ENCODE measurements at regions not wholly inside any gene's neighbourhood (a gene's known extent, or its start where the extent isn't known, plus 50 kb on each side); places are given as distances from the start of the nearest gene placed in this dataset.

DNA sequence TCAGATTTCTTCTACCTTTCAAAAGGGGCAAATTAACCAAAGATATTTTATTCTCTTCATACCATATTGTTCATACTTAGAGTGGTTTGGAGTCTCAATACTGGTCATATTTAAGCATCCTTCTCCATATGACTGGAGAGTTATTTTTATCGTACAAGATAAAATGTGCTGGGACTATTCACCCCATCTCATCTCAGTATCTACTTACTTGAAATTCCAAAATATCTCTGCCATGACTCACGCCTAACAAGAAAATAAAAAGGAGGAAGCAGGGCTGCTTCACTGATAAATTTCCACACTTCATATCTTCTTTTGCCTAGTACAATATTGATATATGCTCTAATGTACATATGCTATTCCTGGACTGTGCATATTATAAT is 277.9 kb upstream of the CDH9 start:
- H3K4me3 ChIP-seq (ENCODE audit: low read depth, low read length): peak overlapping the region; percentile 13
- TF ChIP-seq, protein P1, sequence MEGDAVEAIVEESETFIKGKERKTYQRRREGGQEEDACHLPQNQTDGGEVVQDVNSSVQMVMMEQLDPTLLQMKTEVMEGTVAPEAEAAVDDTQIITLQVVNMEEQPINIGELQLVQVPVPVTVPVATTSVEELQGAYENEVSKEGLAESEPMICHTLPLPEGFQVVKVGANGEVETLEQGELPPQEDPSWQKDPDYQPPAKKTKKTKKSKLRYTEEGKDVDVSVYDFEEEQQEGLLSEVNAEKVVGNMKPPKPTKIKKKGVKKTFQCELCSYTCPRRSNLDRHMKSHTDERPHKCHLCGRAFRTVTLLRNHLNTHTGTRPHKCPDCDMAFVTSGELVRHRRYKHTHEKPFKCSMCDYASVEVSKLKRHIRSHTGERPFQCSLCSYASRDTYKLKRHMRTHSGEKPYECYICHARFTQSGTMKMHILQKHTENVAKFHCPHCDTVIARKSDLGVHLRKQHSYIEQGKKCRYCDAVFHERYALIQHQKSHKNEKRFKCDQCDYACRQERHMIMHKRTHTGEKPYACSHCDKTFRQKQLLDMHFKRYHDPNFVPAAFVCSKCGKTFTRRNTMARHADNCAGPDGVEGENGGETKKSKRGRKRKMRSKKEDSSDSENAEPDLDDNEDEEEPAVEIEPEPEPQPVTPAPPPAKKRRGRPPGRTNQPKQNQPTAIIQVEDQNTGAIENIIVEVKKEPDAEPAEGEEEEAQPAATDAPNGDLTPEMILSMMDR (IDR thresholded peaks at IDR 0.05; ENCODE audit: low read depth, low read length): no peak

DNA sequence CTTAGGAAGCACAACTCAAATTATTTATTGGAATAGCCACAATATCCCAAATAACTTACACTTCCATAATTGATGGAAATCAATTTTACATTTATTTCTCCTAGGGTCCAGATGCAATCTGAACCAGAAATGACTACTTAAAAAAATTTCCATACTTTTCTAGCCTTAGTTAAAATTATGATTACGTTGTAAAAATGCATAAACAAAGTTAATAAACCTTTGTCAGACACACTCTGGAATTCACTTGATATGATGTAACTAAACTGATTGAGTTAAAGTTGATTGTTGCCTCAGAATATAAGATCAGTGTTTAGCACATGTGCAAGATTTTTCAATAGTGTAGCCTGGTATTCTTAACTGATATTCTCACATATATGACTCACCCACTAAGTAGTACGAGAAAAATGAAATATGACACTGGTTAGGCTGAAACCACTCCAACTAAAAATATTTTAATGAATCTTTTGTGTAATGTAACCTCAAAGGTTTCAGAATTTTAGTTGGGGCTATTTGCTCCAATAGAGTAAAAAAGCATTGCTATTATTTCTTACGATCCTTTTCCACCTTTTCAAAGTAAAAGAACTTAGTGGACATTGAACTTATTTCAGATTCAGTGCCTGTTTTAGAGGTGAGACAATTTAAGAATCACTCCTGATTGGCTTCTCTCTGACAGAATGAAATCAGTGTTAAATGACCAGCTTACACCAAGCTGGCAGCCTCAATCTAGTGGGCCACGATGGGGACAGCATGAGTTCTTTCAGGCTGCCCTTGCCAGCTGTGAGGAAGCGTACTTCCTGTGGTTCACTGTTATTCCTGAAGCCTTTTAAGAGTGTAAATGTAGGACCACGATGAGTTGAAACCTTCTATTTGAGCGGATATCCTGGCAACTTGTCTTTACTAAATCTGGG is 277.2 kb upstream of the CDH9 start:
- TF ChIP-seq, protein P1 (IDR thresholded peaks at IDR 0.05; ENCODE audit: low read depth, low read length): no peak
- H3K4me3 ChIP-seq (ENCODE audit: low read depth, low read length): peak overlapping the region; percentile 13

DNA sequence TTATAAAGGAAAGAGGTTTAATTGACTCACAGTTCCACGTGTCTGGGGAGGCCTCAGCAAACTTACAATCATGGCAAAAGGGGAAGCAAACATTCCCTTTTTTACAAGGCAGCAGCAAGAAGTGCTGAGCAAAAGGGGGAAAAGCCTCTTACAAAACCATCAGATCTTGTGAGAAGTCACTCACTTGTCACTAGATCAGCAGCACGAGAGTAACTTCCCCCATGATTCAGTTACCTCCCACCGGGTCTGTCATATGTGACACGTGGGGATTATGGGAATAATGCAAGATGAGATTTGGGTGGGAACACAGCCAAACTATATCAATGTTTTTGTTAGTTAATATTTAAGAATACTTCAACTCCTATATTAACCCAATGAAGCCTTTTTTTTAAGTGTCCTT is 275.2 kb upstream of the CDH9 start:
- TF ChIP-seq, protein P1 (IDR thresholded peaks at IDR 0.05; ENCODE audit: low read depth, low read length): no peak
- H3K4me3 ChIP-seq (ENCODE audit: low read depth, low read length): no peak overlapping the region

DNA sequence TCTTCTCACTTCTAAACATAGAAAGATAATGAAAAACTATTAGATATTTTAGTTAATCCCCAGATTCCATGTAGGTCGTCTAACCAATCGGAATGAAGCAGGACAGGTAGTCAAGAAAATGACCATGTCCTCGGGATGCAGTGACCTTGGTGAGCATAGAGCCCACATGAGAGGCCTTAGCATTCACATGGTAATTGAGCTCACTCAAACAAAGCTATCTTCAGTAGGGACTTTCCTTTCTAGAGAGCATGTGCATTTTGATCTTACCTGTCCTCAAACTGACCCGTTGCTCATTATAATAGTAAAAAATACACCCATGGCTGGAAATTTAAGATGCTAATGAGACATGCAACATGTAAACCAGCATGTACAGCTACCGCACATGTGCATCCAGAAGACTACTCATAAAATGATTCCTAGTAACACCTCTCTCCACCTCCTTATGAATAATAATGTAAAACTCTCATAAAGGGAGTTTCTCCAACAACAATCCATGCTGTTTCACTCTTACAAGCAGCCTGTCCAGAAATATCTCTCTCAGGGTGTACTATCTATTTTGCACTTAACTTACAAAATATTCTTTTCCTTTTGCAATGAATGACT is 274.0 kb upstream of the CDH9 start:
- TF ChIP-seq, protein P1 (IDR thresholded peaks at IDR 0.05; ENCODE audit: low read depth, low read length): no peak
- no peak overlapping the region for H3K4me3 ChIP-seq (ENCODE audit: low read depth, low read length)

DNA sequence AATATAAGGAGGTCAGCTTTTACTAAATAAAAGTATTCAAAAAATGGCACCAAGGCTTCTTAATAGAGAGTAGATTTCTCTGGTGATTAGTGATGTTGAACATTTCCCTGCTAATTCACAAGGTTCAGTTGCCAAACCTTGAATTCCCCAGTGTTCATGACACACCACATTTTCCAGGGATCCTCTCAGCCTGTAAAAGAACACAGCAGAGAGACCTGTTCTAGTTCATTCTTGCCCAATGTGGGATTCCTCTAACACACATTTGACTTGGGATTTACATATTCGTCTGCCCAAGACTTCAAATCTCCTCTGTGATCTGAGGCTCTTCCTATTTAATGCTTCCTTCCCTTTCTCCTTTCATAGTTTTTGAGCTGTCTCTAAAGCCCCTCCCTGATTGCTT is 273.2 kb upstream of the CDH9 start:
- no peak overlapping the region for H3K4me3 ChIP-seq (ENCODE audit: low read depth, low read length)
- TF ChIP-seq, protein P1 (IDR thresholded peaks at IDR 0.05; ENCODE audit: low read depth, low read length): no peak

DNA sequence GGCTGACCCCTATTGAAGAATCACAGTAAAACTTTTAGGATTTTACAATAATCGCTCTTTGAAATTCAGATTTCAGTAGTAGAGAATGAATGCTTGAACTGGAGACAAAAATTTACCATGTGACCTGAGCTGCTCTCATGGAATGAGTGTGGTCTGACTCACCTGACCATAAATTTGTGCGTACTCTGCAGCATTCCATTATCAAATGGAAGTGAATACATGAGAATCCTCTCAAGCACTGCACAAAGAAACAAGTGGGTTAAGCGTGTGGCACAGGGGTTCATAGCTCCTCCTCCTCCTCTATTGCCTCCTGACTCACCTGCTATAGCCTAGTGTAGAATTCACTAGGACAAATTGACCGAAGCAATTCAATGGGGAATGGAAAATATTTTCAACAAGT is 269.8 kb upstream of the CDH9 start:
- TF ChIP-seq, protein P1 (IDR thresholded peaks at IDR 0.05; ENCODE audit: low read depth, low read length): no peak
- no peak overlapping the region for H3K4me3 ChIP-seq (ENCODE audit: low read depth, low read length)

DNA sequence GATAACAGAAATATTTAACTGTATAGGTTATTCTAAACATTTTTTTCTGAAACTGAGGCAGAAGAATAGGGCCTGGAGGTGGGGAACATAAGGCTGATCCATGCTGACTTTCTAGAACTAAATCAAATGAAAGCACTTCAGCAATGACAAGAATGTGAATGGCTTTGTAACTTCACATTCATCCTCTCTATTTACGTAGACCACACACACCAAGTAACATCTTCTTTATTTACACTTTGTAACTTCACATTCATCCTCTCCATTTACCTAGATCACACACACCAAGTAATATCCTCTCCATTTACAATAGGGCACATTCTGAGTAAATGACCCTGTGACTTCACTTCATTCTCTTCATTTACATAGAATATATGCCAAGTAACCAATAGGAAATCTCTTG is 251.8 kb upstream of the CDH9 start:
- TF ChIP-seq, protein P1 (IDR thresholded peaks at IDR 0.05; ENCODE audit: low read depth, low read length): no peak
- no peak overlapping the region for H3K4me3 ChIP-seq (ENCODE audit: low read depth, low read length)

Data from WI38 (cell line).